Omental fat pad (tissue), 3 donors: ENCODE measurements at regions not wholly inside any gene's neighbourhood (a gene's known extent, or its start where the extent isn't known, plus 50 kb on each side); places are given as distances from the start of the nearest gene placed in this dataset.

ENCODE experiments used
- ATAC-seq: fragments of 150-250 bp; one replicate; pipeline ENCODE4 v1.9.1; 2016; ENCODE audit warnings: mild to moderate bottlenecking, moderate library complexity; ENCODE audit not compliant: low FRiP score
- DNase-seq: peaks from one replicate; pipeline ENCODE4 v3.0.0-alpha.2; 2019; ENCODE audit warnings: low spot score
- CTCF ChIP-seq, 3 donors: fragments of 450-650 bp; IDR thresholded peaks; one replicate each; pipeline ENCODE4 v1.5.1; 2016 to 2017; ENCODE audit warnings: antibody characterized with exemption in 3 of 3, mild to moderate bottlenecking in 3 of 3, moderate library complexity in 2 of 3

- no peak for TF ChIP-seq CTCF (IDR thresholded peaks at IDR 0.05)
- ATAC-seq (no peak), DNase-seq (no peak)
Measured at GRCh38 chr16:82300374-82300951, 130.4 kb upstream of the MPHOSPH6 start.

- ATAC-seq = no peak
- no peak for DNase-seq
- TF ChIP-seq CTCF (IDR thresholded peaks at IDR 0.05) = no peak
Measured at GRCh38 chr16:82298472-82298871, 128.4 kb upstream of the MPHOSPH6 start.

- DNase-seq (no peak), ATAC-seq (no peak)
- TF ChIP-seq CTCF (IDR thresholded peaks at IDR 0.05) = no peak
Measured at GRCh38 chr16:82295290-82296201, 125.5 kb upstream of the MPHOSPH6 start.

GRCh38 chr16:82293671-82294070 lies 123.6 kb upstream of the MPHOSPH6 start:
- ATAC-seq (no peak), DNase-seq (no peak)
- no peak for TF ChIP-seq CTCF (IDR thresholded peaks at IDR 0.05)

- ATAC-seq (no peak), DNase-seq (no peak)
- TF ChIP-seq CTCF (IDR thresholded peaks at IDR 0.05) = no peak
Measured at GRCh38 chr16:82287937-82288336, 117.9 kb upstream of the MPHOSPH6 start.

- TF ChIP-seq CTCF (IDR thresholded peaks at IDR 0.05) = no peak
- no peak for DNase-seq
- ATAC-seq = no peak
Measured at GRCh38 chr16:82282662-82283061, 112.6 kb upstream of the MPHOSPH6 start.

GRCh38 chr16:82281544-82281943 lies 111.5 kb upstream of the MPHOSPH6 start:
- ATAC-seq = no peak
- no peak for TF ChIP-seq CTCF (IDR thresholded peaks at IDR 0.05)
- no peak for DNase-seq
